DOHH2 (cell line): ENCODE measurements at regions not wholly inside any gene's neighbourhood (a gene's known extent, or its start where the extent isn't known, plus 50 kb on each side); places are given as distances from the start of the nearest gene placed in this dataset.

Experiments used
- H3F3A ChIP-seq: fragments of 200-600 bp; sonication (generic), shearing (Covaris generic); 2 replicates; pipeline ENCODE4 v1.6.0; 2016; ENCODE audit warnings: antibody characterized with exemption, mild to moderate bottlenecking; ENCODE audit not compliant: control insufficient read depth, insufficient read depth
- H3K27ac ChIP-seq: fragments of 200-600 bp; sonication (generic); 2 replicates; pipeline ENCODE4 v1.5.1; 2014; ENCODE audit warnings: low read depth, mild to moderate bottlenecking, low read length, moderate library complexity
- H3K27me3 ChIP-seq: fragments of 200-600 bp; sonication (generic); 2 replicates; pipeline ENCODE4 v1.6.1; 2014; ENCODE audit warnings: mild to moderate bottlenecking, low read length, mixed read lengths; ENCODE audit not compliant: control insufficient read depth
- H3K36me3 ChIP-seq: fragments of 200-600 bp; sonication (generic); 2 replicates; pipeline ENCODE4 v1.6.1; 2014; ENCODE audit warnings: mild to moderate bottlenecking, low read length, moderate library complexity, mixed read lengths; ENCODE audit not compliant: control insufficient read depth
- H3K4me1 ChIP-seq: fragments of 200-600 bp; sonication (generic); 2 replicates; pipeline ENCODE4 v1.6.1; 2014; ENCODE audit warnings: mild to moderate bottlenecking, low read length, mixed read lengths; ENCODE audit not compliant: control insufficient read depth
- H3K4me2 ChIP-seq: fragments of 200-600 bp; sonication (generic); 2 replicates; pipeline ENCODE4 v1.6.0; 2014; ENCODE audit warnings: mild to moderate bottlenecking, low read length, moderate library complexity
- H3K4me3 ChIP-seq: fragments of 200-600 bp; sonication (generic); 2 replicates; pipeline ENCODE4 v1.5.1; 2014; ENCODE audit warnings: mild to moderate bottlenecking, low read length, mixed read lengths
- H3K79me2 ChIP-seq: fragments of 200-600 bp; sonication (generic); 2 replicates; pipeline ENCODE4 v1.6.1; 2014; ENCODE audit warnings: mild to moderate bottlenecking, low read length, mixed read lengths; ENCODE audit not compliant: control insufficient read depth
- H3K9me2 ChIP-seq: fragments of 200-600 bp; sonication (generic); replicated peaks from 2 replicates; pipeline ENCODE4 v1.6.1; 2014; ENCODE audit warnings: mild to moderate bottlenecking, low read length, mixed read lengths; ENCODE audit not compliant: control insufficient read depth
- H3K9me3 ChIP-seq: fragments of 200-600 bp; sonication (generic); 2 replicates; pipeline ENCODE4 v1.6.1; 2014; ENCODE audit warnings: antibody characterized with exemption, low read length, mixed read lengths; ENCODE audit not compliant: control insufficient read depth, insufficient read depth
- H4K20me1 ChIP-seq: fragments of 200-600 bp; sonication (generic); 2 replicates; pipeline ENCODE4 v1.6.0; 2014; ENCODE audit warnings: low read depth, mild to moderate bottlenecking, antibody characterized with exemption, low read length, moderate library complexity; ENCODE audit not compliant: control insufficient read depth, insufficient read depth
- EZH2phosphoT487 ChIP-seq: fragments of 200-600 bp; sonication (generic); IDR thresholded peaks from 2 replicates; pipeline ENCODE4 v1.6.1; 2017; ENCODE audit warnings: borderline replicate concordance, mild to moderate bottlenecking, antibody characterized with exemption, low read length, moderate library complexity, mixed read lengths
- TF ChIP-seq, protein P1 (sequence below): fragments of 200-600 bp; sonication (generic); IDR thresholded peaks from one replicate; pipeline ENCODE4 v1.5.1; 2014; ENCODE audit warnings: antibody characterized with exemption, mild to moderate bottlenecking, low read depth, low read length; ENCODE audit not compliant: poor library complexity, severe bottlenecking

DNA sequence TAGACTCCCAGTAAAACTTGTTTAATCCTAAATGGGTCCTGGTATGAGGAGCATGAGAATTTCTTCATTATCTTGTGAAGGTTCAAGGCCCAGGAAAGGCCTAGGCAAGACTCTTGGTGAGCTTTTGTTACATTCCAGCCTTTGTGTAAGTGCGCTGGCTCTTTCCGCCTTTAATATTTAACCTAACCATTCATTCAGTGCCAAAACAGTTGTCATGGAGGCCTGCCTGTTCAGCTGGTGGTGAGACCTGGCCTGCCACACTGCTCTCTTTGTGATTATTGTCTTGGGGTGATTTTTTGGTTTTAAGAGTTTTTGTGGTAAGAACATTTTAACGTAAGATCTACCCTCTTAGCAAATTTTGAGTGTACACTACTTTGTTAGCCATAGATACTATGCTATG lies 127.5 kb upstream of the WWC1 start:
- Histone ChIP-seq H3K27ac (no peak overlapping the region), H3K9me2 (no peaks in the 10 kb centered on the region), H3K27me3 (no peaks in the 10 kb centered on the region), H3K4me2 (no peak overlapping the region), H3K9me3 (no peaks in the 10 kb centered on the region), H3K4me3 (no peak overlapping the region), H4K20me1 (no peaks in the 10 kb centered on the region), H3K36me3 (no peaks in the 10 kb centered on the region), H3K79me2 (no peaks in the 10 kb centered on the region), H3F3A (no peaks in the 10 kb centered on the region), H3K4me1 (no peaks in the 10 kb centered on the region)
- TF ChIP-seq EZH2phosphoT487: no peak
- TF ChIP-seq, protein P1, sequence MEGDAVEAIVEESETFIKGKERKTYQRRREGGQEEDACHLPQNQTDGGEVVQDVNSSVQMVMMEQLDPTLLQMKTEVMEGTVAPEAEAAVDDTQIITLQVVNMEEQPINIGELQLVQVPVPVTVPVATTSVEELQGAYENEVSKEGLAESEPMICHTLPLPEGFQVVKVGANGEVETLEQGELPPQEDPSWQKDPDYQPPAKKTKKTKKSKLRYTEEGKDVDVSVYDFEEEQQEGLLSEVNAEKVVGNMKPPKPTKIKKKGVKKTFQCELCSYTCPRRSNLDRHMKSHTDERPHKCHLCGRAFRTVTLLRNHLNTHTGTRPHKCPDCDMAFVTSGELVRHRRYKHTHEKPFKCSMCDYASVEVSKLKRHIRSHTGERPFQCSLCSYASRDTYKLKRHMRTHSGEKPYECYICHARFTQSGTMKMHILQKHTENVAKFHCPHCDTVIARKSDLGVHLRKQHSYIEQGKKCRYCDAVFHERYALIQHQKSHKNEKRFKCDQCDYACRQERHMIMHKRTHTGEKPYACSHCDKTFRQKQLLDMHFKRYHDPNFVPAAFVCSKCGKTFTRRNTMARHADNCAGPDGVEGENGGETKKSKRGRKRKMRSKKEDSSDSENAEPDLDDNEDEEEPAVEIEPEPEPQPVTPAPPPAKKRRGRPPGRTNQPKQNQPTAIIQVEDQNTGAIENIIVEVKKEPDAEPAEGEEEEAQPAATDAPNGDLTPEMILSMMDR: no peak

DNA sequence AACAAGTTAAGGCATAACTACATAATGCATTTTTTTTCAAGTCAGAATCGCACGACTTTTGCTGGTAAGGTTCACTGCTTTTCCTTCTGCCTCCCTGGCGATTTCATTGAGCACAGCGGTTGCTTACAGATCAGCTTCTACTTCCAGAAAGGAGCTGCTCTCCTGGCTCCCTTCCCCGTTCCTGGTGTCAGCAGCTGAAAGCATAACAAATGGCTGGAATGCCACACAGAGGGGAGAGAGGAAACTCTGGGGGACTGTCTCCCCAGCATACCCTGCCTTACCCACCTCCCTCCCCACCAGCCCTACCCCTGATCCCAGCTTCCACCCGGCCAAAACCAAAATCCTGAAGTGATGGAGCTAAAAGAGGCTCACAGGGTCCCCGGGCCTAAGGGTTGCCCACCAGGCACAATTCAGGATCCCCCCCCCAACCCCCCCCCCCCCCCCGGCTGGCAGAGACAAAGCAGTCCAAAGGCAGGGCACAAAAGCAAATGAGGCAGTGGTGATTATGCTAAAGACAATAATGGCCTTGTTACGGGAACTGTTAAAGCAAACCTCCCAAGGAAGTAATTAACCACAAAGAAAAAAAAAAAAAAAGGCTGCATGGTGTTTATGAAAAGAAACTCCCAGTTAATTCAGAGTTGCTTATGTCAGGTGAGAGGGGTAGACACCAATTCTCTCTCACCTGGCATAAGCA lies 126.1 kb upstream of the WWC1 start:
- Histone ChIP-seq H3K9me2 (no peaks in the 10 kb centered on the region), H3K4me3 (no peak overlapping the region), H4K20me1 (no peaks in the 10 kb centered on the region), H3K4me2 (no peak overlapping the region), H3K9me3 (no peaks in the 10 kb centered on the region), H3K4me1 (no peaks in the 10 kb centered on the region), H3K79me2 (no peaks in the 10 kb centered on the region), H3K27ac (no peak overlapping the region), H3K27me3 (no peaks in the 10 kb centered on the region), H3K36me3 (no peaks in the 10 kb centered on the region), H3F3A (no peaks in the 10 kb centered on the region)
- TF ChIP-seq EZH2phosphoT487: no peak
- TF ChIP-seq, protein P1: no peak

DNA sequence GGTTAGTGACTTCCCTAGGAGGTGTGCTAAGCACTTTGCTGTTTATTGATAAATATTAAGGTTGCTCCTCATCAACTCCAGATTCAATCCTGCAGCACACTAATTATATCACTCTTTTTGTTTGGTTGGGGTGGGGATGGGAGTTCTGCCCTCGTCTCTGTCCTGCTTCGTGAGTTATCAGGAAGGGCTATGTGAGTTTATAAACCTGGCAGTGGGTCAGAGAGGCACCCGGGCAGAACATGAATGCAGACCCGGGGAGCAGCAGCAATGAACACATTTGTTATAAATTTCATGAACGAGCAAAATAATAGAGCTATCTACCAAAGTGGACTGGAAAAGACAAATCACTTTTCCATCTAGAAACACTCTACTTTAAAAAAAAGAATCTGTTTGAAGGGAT lies 125.5 kb upstream of the WWC1 start:
- TF ChIP-seq, protein P1: no peak
- TF ChIP-seq EZH2phosphoT487: no peak
- H3K4me1 ChIP-seq: no peaks in the 10 kb centered on the region
- H3K79me2 ChIP-seq: no peaks in the 10 kb centered on the region
- H3K4me3 ChIP-seq: no peak overlapping the region
- H3K36me3 ChIP-seq: no peaks in the 10 kb centered on the region
- no peaks in the 10 kb centered on the region for H3K9me3 ChIP-seq
- H4K20me1 ChIP-seq: no peaks in the 10 kb centered on the region
- H3K9me2 ChIP-seq: no peaks in the 10 kb centered on the region
- H3K4me2 ChIP-seq: no peak overlapping the region
- no peaks in the 10 kb centered on the region for H3K27me3 ChIP-seq
- no peak overlapping the region for H3K27ac ChIP-seq
- H3F3A ChIP-seq: no peaks in the 10 kb centered on the region
